Thyroid gland (tissue), 4 donors: ENCODE measurements at regions not wholly inside any gene's neighbourhood (a gene's known extent, or its start where the extent isn't known, plus 50 kb on each side); places are given as distances from the start of the nearest gene placed in this dataset.

Experiments used
- POLR2A ChIP-seq, 2 donors: fragments of 450-650 bp; IDR thresholded peaks; one replicate each; pipeline ENCODE4 v1.6.1; 2017; ENCODE audit warnings: antibody characterized with exemption in 2 of 2, mild to moderate bottlenecking in 2 of 2, moderate library complexity in 1 of 2
- TF ChIP-seq, protein P1 (sequence below), 6 experiments: fragments of 200-600 bp in 3 of 6; fragments of 450-650 bp in 3 of 6; sonication (generic) in 3 of 6; IDR thresholded peaks; one replicate each; pipeline ENCODE4 v1.5.1; 2016 to 2019; ENCODE audit warnings: antibody characterized with exemption in 6 of 6, mild to moderate bottlenecking in 2 of 6, inconsistent platforms in 1 of 6, moderate library complexity in 1 of 6

DNA sequence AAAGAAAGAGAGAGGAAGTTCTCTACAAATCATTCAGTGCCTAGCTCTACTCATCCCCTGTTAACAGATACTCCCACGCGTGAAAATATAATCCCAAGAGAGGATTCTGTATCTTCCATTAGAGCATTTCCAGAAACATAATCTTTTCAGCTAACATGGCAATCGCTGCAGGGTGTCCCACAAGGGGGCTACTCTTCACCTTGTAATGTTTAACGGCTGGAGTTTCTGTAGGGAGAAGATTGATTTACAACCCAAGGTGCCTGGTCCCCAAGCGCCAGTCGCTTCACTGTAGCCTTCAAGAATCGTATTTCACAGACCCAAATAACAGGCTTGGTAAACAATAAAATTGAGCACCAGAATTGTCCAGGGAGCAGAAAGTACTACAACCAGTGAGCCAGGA lies 318.7 kb downstream of the TLE1 start:
- TF ChIP-seq POLR2A (IDR thresholded peaks at IDR 0.05) = no peak
- TF ChIP-seq, protein P1, sequence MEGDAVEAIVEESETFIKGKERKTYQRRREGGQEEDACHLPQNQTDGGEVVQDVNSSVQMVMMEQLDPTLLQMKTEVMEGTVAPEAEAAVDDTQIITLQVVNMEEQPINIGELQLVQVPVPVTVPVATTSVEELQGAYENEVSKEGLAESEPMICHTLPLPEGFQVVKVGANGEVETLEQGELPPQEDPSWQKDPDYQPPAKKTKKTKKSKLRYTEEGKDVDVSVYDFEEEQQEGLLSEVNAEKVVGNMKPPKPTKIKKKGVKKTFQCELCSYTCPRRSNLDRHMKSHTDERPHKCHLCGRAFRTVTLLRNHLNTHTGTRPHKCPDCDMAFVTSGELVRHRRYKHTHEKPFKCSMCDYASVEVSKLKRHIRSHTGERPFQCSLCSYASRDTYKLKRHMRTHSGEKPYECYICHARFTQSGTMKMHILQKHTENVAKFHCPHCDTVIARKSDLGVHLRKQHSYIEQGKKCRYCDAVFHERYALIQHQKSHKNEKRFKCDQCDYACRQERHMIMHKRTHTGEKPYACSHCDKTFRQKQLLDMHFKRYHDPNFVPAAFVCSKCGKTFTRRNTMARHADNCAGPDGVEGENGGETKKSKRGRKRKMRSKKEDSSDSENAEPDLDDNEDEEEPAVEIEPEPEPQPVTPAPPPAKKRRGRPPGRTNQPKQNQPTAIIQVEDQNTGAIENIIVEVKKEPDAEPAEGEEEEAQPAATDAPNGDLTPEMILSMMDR (IDR thresholded peaks at IDR 0.05) = no peak
